Fibroblast of skin of back (primary cell): ENCODE measurements at regions not wholly inside any gene's neighbourhood (a gene's known extent, or its start where the extent isn't known, plus 50 kb on each side); places are given as distances from the start of the nearest gene placed in this dataset.
"Not testable (repeated sequence)": the region's sequence is repeated elsewhere in the genome, so short reads cannot be mapped to it uniquely, and the experiment has no call there.

Experiments used
- DNase-seq: peaks from one replicate; pipeline ENCODE4 v3.0.0-alpha.2; 2013

GRCh38 chr2:13433954-13434353, 717.2 kb downstream of the TRIB2 start:
- DNase-seq: no peak

DNA sequence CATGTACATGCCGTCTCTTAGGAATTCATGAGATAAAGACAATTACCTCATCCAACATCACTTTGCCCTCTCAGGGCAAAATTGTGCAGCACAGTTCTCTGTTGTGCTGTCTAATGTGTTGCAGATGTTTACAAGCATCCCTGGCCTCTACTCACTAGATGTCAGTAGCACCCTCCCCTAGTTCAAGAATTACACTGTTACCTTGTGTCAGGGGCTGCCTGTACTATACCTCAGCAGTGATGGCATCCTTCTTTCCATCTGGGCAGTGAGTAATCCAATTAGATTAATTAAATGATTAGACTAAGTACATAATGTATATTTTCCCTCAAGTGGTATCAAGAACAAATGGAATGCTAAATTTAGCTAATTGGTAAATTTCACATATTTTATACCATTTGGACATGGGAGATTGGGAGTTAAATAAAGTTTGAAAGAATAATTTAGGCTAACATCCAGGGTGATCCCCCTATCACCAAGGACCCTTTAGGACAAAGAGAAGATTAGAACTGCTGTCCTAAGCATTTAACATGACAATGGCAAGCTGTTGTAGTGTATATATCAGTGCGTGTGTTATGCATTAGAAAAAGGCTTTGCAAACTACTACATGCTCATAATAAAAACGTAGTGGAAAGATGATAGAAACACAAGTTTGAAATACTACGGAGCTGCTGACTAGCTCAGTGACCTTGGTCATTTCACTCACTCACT, 727.0 kb downstream of the TRIB2 start:
- not testable (repeated sequence) for DNase-seq

- DNase-seq: no peak
Measured at GRCh38 chr2:13462464-13462863, 745.7 kb downstream of the TRIB2 start.

DNA sequence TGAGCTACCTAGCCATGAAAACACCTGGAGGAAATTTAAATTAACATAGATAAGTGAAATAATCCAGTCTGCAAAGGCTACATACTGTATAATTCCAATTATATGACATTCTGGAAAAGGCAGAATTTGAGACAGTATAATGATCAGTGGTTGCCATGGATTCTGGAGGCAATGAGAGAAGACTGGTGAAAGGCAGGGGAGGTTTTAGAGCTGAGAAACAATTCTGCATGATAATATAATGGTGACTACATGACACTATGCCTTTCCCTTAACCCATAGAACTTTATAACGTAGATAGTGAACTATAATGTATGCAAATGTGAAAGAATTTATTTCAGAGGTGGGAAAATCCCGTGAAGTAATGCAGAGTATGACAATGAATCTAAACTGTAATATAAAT, 749.3 kb downstream of the TRIB2 start:
- no peak for DNase-seq

DNA sequence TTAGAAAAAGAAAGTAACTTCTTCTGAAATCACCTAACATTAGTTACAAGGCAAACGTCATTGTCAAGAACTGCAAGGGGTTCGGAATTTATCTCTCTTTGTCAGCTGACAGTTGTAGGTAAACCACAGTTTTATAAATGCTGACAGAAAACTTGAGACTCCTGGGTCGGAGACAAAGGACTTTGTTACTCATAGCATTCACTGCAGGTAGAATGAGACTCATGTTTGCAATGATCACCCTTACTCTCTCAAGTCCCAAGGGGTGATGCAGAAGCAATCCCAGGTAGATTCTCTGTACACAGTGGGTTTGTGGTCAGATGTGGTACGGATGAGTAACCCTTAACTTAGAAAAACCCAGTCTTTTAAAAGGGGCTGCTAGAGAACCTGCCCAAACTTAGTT, 757.8 kb downstream of the TRIB2 start:
- no peak for DNase-seq

DNA sequence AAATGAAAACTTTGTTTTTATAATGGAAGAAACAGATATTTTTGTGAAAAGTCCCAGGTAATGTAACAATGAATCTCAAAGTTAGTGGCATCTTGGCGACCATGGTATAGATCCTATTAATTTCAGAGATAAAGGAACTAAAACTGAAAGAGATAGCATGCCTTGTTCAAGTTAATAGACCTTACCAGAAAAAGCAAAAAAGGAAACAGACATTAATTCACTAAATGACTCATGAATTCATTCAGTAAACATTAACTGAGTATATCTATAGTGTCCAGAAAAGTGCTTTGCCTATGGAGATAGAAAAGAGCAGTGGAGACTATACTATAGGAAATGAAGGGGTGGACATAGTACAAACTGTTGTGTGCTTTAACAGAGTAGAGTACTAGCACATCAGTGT, 763.3 kb downstream of the TRIB2 start:
- no peak for DNase-seq

GRCh38 chr2:13481201-13481600, 764.5 kb downstream of the TRIB2 start:
- peak; percentile 9 for DNase-seq

DNA sequence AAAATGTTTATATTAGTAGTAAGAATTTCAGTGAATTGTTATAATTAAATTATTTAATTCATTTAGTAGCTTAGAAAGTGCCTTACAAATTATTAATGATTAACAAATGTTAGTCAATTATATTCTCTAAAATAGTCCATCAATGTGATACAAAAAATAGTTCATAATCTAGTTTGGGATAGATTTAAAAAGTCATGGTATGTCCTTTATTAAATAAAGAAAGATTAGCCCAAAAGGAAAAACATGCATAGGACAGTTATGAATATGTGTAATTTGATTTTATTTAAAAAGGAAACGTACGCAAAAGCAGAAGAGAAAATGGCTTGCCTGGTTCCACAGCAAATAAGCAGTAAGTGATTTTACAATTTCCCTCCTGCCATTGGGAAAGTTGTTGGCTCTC, 768.5 kb downstream of the TRIB2 start:
- no peak for DNase-seq

- DNase-seq: no peak
Measured at GRCh38 chr2:13488965-13489364, 772.2 kb downstream of the TRIB2 start.

DNA sequence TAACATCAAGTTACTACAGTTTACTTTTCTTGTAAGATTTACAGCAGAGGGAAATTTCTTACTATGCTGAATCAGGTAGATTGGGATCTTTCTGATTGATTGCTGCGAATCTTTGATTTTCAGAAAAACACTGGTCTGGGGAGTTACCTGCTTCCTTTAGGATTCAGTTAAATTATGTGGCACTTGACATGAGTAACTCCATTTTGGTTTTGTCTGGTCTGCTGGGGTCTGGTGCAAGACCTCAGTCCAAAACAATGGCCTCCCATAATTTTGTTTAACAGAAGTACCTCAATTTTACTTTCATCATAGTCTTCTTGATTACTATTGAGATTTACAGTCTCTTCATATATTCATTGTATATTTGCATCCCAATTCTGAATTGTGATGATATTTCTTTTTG, 775.5 kb downstream of the TRIB2 start:
- DNase-seq: no peak

DNA sequence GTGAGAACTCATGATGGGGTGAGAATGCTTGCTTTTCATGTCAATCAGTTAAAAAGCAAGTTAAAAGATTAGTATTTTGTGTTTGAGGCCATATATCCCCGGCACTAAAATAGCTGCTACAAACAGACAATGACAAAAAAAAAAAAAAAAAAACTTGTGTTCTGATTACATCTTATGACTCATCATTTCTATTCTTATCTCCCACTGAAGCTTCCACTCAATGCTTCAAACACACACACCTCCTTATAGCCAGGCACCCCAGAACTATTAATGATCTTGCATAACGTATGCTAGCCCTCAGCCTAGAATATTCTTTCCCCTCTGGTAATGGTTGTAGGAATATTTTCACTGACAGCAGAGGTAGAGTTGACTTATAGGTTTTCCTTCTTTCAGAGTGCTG, 778.3 kb downstream of the TRIB2 start:
- DNase-seq: no peak

GRCh38 chr2:13504808-13505207, 788.1 kb downstream of the TRIB2 start:
- DNase-seq: no peak

GRCh38 chr2:13508671-13509070, 791.9 kb downstream of the TRIB2 start:
- no peak for DNase-seq

- DNase-seq: no peak
Measured at GRCh38 chr2:13515254-13515653, 798.5 kb downstream of the TRIB2 start.

GRCh38 chr2:13522096-13522495, 805.4 kb downstream of the TRIB2 start:
- no peak for DNase-seq

GRCh38 chr2:13522917-13523821, 806.4 kb downstream of the TRIB2 start:
- DNase-seq: no peak

DNA sequence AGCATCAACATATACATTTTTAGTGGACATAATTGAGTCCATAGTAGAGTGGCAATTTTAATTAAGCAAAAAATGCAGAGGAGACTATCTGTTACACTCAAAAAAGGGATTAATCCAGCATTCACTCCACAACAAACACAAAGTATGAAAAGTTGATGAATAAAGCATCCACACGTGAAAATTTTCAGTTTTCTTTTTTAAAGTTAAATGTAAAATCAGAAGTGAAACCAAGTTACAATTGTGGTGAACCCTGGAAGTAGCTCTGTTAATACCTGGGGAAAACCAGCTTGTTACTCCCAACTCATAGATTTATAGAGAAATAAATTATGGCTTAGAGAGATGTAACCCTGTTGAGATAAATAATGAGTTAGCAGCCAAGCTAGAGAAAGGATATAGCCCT, 807.8 kb downstream of the TRIB2 start:
- no peak for DNase-seq

DNA sequence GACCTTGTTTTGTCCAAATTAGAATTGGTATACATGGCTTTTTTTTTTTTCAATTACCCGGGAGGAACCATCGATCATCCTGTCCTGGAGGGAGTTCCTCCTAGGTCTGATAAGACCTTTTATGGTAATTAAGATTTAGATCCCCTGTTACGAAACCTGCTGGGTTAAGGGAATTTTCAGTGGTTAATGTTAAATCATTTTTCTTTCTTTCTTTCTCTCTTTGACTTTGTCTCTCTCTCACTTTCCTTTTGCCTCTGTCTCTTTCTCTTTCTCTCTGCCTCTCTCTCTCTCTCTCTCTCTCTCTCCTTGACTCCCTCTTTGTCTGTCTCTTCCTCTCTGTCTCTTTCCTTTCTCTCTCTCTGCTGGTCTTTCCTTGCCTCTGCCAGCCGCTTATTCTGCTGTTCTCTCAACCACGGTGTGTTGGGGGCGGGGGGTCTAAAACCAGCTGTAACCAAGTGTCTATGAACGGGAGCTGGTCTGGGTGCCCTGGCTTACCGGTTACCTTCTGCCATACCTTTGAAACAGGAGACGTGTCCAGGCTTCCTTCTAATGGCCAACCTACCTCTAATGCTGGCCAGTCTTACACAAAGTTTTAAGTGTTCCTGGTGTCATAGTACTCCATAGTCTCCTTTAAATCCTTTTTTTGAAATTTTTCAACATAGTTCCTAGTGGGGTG, 815.1 kb downstream of the TRIB2 start:
- DNase-seq: not testable (repeated sequence)

DNA sequence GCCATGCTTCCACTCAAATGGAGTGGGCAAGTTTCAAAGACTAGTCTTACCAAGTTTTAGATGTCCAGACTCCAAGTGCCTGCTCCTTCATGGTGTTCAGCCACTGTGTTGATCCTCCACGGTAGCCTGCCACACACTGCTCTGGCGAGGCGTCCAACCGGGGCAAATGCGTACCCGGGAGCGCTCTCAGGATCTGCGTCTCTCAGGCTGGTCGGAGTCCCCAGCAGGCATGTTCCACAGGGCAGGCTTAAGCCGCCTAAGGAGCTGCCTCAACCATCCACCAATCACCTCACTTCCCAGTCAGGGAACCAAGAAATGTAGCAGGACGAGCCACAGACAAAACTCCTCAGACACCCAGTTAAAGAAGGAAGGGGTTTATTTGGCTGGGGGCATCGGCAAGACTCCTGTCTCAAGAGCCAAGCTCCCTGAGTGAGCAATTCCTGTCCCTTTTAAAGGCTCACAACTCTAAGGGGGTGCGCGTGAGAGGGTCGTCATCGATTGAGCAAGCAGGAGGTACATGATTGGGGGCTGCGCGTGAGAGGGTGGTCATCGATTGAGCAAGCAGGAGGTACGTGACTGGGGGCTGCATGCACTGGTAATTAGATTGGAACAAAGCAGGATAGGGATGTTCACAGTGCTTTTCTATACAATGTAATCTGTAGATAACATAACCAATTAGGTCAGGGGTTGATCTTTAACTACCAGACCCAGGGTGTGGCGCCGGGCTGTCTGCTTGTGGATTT, 816.2 kb downstream of the TRIB2 start:
- not testable (repeated sequence) for DNase-seq

DNA sequence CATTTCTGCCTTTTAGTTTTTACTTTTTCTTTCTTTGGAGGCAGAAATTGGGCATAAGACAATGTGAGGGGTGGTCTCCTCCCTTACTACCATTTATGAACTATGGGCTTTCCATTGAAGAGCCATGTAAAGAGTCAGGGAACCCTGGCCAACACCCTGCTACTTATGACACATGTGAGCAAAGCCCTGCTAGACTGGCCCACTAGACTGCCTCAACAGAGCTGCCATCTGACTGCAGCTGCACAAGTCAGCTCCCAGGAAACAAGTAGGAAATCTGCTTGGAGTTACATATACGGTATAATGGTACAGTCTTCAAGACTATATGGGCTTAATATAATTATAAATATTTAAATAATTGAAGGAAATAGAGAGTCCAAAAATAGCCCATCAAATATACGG, 816.8 kb downstream of the TRIB2 start:
- DNase-seq: no peak

DNA sequence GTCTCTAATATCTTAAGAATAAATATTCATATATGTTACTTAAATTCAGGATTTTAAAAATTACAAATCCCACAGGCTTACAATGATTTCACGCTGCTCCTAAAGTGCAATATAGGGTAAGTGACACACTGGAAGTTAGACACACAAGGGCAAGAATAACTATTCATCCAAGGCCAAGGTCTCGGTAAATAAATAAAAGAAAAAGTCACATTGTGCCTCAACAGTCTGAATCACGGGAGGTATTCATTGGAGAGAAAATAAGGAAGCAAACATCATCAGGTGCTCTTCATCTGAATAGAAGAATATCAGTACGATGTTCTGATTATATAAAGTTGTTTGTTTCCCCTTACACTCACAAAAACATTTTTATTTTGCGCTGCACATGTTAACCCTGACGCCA, 820.2 kb downstream of the TRIB2 start:
- no peak for DNase-seq

- DNase-seq: no peak
Measured at GRCh38 chr2:13537771-13538349, 821.1 kb downstream of the TRIB2 start.
